ENCODE measurements at regions not wholly inside any gene's neighbourhood (a gene's known extent, or its start where the extent isn't known, plus 50 kb on each side); places are given as distances from the start of the nearest gene placed in this dataset.

GRCh38 chr11:134581966-134582769, 170.1 kb upstream of the B3GAT1 start:
- DNase-seq = no peak

- no peak for DNase-seq
Observed at GRCh38 chr11:134581121-134581626, 169.1 kb upstream of the B3GAT1 start.

GRCh38 chr11:134580610-134580975, 168.6 kb upstream of the B3GAT1 start:
- no peak for DNase-seq

- DNase-seq = no peak
Observed at GRCh38 chr11:134579724-134580609, 167.9 kb upstream of the B3GAT1 start.

- no peak for DNase-seq
Observed at GRCh38 chr11:134578807-134579723, 167.0 kb upstream of the B3GAT1 start.

- no peak for DNase-seq
Observed at GRCh38 chr11:134577751-134578395, 165.8 kb upstream of the B3GAT1 start.

- DNase-seq = no peak
Observed at GRCh38 chr11:134576721-134577171, 164.7 kb upstream of the B3GAT1 start.

GRCh38 chr11:134576286-134576685, 164.2 kb upstream of the B3GAT1 start:
- no peak for DNase-seq

- no peak for DNase-seq
Observed at GRCh38 chr11:134575504-134576230, 163.6 kb upstream of the B3GAT1 start.

- no peak for DNase-seq
Observed at GRCh38 chr11:134574947-134575346, 162.9 kb upstream of the B3GAT1 start.

GRCh38 chr11:134574425-134574824, 162.4 kb upstream of the B3GAT1 start:
- DNase-seq = no peak

GRCh38 chr11:134573857-134574256, 161.8 kb upstream of the B3GAT1 start:
- no peak for DNase-seq

- no peak for DNase-seq
Observed at GRCh38 chr11:134572741-134573675, 161.0 kb upstream of the B3GAT1 start.

GRCh38 chr11:134571301-134571700, 159.3 kb upstream of the B3GAT1 start:
- no peak for DNase-seq

- DNase-seq = no peak
Observed at GRCh38 chr11:134569195-134569594, 157.2 kb upstream of the B3GAT1 start.

GRCh38 chr11:134566311-134566710, 154.3 kb upstream of the B3GAT1 start:
- no peak for DNase-seq

- DNase-seq = no peak
Observed at GRCh38 chr11:134565343-134565891, 153.4 kb upstream of the B3GAT1 start.

- DNase-seq = no peak
Observed at GRCh38 chr11:134564472-134565200, 152.6 kb upstream of the B3GAT1 start.

GRCh38 chr11:134562941-134563471, 151.0 kb upstream of the B3GAT1 start:
- no peak for DNase-seq

All from NCI-H2171 (cell line).